Pancreas (tissue), 10 donors: ENCODE measurements at regions not wholly inside any gene's neighbourhood (a gene's known extent, or its start where the extent isn't known, plus 50 kb on each side); places are given as distances from the start of the nearest gene placed in this dataset.
"Not testable (repeated sequence)": the region's sequence is repeated elsewhere in the genome, so short reads cannot be mapped to it uniquely, and the experiment has no call there.

Experiments
- ATAC-seq, 4 donors: fragments of 200-7000 bp; cut with Tn5 transposase; one replicate each; pipeline versions ENCODE4 v1.8.0 to v1.9.1; 2020; ENCODE audit warnings: mild to moderate bottlenecking in 4 of 4, moderate library complexity in 4 of 4
- DNase-seq, 6 donors: peaks; one replicate each; pipeline ENCODE4 v3.0.0-alpha.2; 2020
- FAIRE-seq: peaks from 2 replicates; lab custom pipeline; 2012; peaks lifted over from hg19 to GRCh38; lab: Jason Lieb, UNC
- H3K27ac ChIP-seq, 4 donors: fragments of 200-600 bp; sonication (generic); 1 replicate in 3 of 4; 2 replicates in 1 of 4; pipeline versions ENCODE4 v1.5.0 to v1.8.0; 2020
- H3K27me3 ChIP-seq, 4 donors: fragments of 200-600 bp; one replicate each; pipeline ENCODE4 v1.8.0; 2021
- H3K36me3 ChIP-seq, 3 donors: fragments of 200-600 bp; sonication (generic) in 1 of 3; one replicate each; pipeline versions ENCODE4 v1.5.0 to v1.8.0; 2020 to 2021
- H3K4me1 ChIP-seq, 3 donors: fragments of 200-600 bp; one replicate each; pipeline ENCODE4 v1.8.0; 2021
- H3K4me3 ChIP-seq, 4 donors: fragments of 200-600 bp; sonication (generic) in 2 of 4; one replicate each; pipeline versions ENCODE4 v1.5.0 to v1.8.0; 2020 to 2021
- H3K9me3 ChIP-seq, 4 donors: fragments of 200-600 bp; one replicate each; pipeline ENCODE4 v1.8.0; 2021
- WGBS, 2 donors: extraction: QIAGEN DNeasy Blood & Tissue Kit; methylation state at CpG; one replicate each; pipeline ENCODE4 v1.1.7; 2013; 5-methylcytosine and 5-hydroxymethylcytosine counted together
- intact Hi-C, 3 donors: fragments of 100-400 bp; cut with DNase I; formaldehyde crosslinking; loops; one replicate each; pipeline versions ENCODE4 v1.11.1 to v1.14.2; 2022
- donor health status: healthy with polysubstance abuse.
- donor health status: DM: no; HTN: no; CAD: no; lungs with moderate emphysema.
- donor health status: DM: no; HTN: no; CAD: no.
- donor health status: control.
- donor health status: control.
- donor health status: Bipolar disorder and iron deficiency.
- donor health status: DM: yes; HTN: yes; CAD: no.
- donor health status: DM: no; HTN: no; CAD: no.
- donor health status: DM: no; HTN: no; CAD: no.
- donor health status: DM: yes; HTN: yes; CAD: no.

DNA sequence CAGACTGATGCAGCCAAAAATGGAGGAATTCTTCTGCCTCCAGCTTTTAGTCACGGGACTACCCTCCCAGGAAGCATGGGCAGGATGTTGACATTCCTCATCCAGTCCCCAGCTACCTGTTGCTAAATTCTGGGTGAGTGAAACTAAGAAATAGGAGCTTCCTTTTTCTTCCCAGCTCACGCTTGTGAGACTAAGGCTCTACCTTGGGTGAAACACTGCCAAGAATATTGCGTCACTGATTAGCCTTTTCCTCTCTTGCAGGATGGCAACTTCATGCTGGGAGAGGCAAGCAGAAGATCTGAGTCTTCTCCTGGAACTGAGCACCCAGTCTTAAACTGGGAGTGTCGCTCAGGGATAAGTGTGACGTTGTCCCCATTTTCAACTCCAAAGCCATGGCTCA, 59.7 kb downstream of the RNU2-63P start:
- H3K4me3 ChIP-seq, H3K4me1 ChIP-seq, H3K27ac ChIP-seq, H3K36me3 ChIP-seq, intact Hi-C loops, DNase-seq, H3K9me3 ChIP-seq, FAIRE-seq, ATAC-seq, H3K27me3 ChIP-seq: not testable (repeated sequence)
- 37 to 49% methylated on average over 2 of the region's 5 CpGs for WGBS, 2 donors

- H3K27me3 ChIP-seq, H3K27ac ChIP-seq, H3K36me3 ChIP-seq, H3K9me3 ChIP-seq, DNase-seq, intact Hi-C loops, ATAC-seq, H3K4me3 ChIP-seq, H3K4me1 ChIP-seq, FAIRE-seq: not testable (repeated sequence)
- WGBS, 2 donors: no CpG with 5 or more reads among the region's 1 CpG
Observed at GRCh38 chr2:87949008-87949407, 67.3 kb downstream of the RNU2-63P start.

DNA sequence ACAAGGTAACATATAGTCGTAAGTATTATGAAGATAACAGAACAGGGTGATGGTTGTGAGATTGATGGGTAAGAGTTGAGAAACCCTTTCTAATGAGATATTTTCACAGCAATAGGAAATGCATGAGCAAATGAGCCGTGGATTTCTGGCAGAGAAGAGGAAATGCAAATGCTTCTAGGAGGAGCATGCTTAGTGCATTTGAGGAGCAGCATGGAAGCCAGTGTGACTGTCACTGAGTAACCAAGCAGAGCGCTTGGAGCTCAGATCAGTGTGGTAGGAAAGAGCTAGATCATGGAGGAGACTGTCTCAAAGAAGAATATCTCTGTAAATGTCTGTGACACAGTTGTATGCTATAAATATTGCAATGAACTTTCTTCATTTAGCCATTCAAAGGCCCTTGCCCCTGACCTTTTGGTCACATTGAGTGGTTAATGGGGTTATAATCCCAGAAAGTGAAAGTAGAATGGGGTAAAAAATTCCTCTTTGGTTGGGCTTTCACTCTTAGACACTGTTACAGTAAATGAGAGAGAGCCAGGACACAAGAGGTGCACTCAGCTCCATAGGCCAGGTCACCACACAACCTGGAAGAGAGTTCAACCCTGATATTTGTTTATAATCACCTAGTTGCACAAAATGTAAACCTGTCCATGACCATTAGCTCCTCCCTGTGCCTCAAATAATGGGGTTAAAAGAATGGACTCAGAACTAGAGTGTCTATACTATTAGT, 69.5 kb downstream of the RNU2-63P start:
- intact Hi-C loops, H3K27ac ChIP-seq, DNase-seq, H3K27me3 ChIP-seq, H3K4me3 ChIP-seq, H3K36me3 ChIP-seq, H3K4me1 ChIP-seq, ATAC-seq, H3K9me3 ChIP-seq: not testable (repeated sequence)
- WGBS, 2 donors: no CpG with 5 or more reads among the region's 3 CpGs
- FAIRE-seq: peak; percentile 57

GRCh38 chr2:87939299-87939698, 77.0 kb downstream of the RNU2-63P start:
- ATAC-seq: peak; percentile 58 to 78 (median 68)
- peak in 1 of 6 donors; percentile 2 for DNase-seq
- H3K9me3 ChIP-seq, intact Hi-C loops, H3K36me3 ChIP-seq, FAIRE-seq, H3K27ac ChIP-seq, H3K4me1 ChIP-seq, H3K27me3 ChIP-seq, H3K4me3 ChIP-seq: not testable (repeated sequence)
- WGBS, 2 donors: 49 to 64% methylated on average over 2 of the region's 2 CpGs

DNA sequence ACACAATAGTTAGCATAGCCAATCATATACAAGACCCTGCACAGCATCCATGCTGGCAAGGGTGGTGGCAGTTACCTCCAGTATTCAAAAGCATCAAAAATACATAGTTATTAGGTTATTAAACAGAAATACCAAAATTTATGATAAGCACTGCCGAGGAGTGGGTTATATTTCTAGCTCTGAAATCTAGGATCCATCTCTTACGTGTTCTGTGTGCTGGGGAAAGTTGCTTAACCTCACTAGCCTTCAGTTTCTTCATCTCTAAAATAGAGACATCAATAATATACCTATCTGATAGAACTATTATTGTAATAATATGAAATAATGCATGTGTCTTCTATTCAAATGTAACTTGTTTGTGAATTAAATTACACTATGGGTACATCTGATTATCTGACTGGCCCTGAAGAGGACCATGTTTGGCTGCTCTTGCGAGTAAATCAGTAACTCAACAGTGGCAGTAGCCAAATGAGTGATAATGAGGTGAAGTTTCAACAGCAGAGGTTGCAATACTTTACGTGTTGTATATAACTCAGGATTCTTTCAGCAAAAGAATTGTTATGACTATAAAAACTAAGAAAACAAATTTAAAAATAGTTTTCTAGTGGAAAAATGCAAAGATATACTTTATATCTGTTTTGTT, 93.5 kb upstream of the RGPD2 start:
- H3K36me3 ChIP-seq, H3K27me3 ChIP-seq, H3K9me3 ChIP-seq, intact Hi-C loops, H3K4me1 ChIP-seq, H3K27ac ChIP-seq, H3K4me3 ChIP-seq: not testable (repeated sequence)
- peak in 3 of 4 donors; percentile 53 to 64 (median 58) for ATAC-seq
- WGBS, 2 donors: 18 to 22% methylated on average over 4 of the region's 4 CpGs
- peak; percentile 47 for FAIRE-seq
- DNase-seq: peak in 1 of 6 donors; percentile 7

- ATAC-seq, H3K27ac ChIP-seq, H3K27me3 ChIP-seq, H3K36me3 ChIP-seq, H3K9me3 ChIP-seq, H3K4me1 ChIP-seq, intact Hi-C loops, H3K4me3 ChIP-seq, FAIRE-seq, DNase-seq: not testable (repeated sequence)
Observed at GRCh38 chr2:87917194-87917593, 91.6 kb upstream of the RGPD2 start.

GRCh38 chr2:87910848-87911247, 85.3 kb upstream of the RGPD2 start:
- ATAC-seq, H3K4me3 ChIP-seq, intact Hi-C loops, H3K27ac ChIP-seq, H3K4me1 ChIP-seq, H3K9me3 ChIP-seq, H3K27me3 ChIP-seq, H3K36me3 ChIP-seq, FAIRE-seq, DNase-seq: not testable (repeated sequence)
- WGBS, 2 donors: 0 to 10% methylated on average over 1 of the region's 1 CpG

DNA sequence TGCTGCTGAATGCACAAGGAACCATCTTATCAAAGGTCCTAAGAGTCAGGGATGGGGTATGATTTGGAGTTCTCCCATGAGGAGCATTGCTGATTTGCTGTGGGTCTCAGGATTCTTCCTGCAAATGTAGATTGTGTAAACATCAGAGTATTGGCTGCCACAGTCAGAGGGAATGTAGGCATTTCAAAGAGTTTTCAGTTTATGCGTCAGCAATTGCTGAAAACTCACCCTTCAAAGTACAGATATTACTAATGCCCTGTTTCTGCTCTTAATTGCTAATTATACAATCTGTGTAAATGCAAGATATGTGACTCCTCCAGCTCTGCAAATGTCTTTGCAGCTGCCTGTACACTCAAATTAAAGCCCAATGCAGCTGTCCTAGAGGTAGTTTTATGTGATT, 83.4 kb upstream of the RGPD2 start:
- H3K27me3 ChIP-seq, ATAC-seq, H3K27ac ChIP-seq, H3K4me1 ChIP-seq, DNase-seq, H3K36me3 ChIP-seq, H3K4me3 ChIP-seq, intact Hi-C loops, H3K9me3 ChIP-seq, FAIRE-seq: not testable (repeated sequence)
- WGBS, 2 donors: 64 to 66% methylated on average over 1 of the region's 1 CpG

DNA sequence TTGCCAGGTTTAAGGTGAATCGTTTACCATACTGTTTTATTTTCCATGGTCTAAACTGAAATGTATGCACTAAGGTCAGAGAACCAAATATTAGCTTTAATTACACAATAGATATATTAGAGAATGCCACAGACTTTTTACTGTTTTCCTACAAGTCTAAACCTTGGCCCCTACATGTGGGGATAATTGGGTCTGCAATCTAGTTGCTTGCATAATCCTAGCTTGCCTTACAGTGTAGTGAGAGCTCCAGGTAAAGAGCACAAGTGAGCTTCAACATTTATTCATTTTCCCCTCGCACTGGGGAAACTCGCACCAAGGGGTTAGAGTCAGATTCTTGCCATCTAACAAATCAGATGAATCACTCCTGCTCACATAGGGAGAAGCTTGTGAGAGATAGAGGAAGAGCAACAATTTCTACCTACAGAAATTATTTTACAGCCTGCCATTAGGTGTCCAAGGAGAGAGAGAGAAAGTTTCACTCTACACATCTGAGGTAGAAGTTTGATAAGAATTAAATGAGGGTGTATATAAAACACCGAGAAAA, 82.0 kb upstream of the RGPD2 start:
- 86 to 92% methylated on average over 2 of the region's 4 CpGs for WGBS, 2 donors

DNA sequence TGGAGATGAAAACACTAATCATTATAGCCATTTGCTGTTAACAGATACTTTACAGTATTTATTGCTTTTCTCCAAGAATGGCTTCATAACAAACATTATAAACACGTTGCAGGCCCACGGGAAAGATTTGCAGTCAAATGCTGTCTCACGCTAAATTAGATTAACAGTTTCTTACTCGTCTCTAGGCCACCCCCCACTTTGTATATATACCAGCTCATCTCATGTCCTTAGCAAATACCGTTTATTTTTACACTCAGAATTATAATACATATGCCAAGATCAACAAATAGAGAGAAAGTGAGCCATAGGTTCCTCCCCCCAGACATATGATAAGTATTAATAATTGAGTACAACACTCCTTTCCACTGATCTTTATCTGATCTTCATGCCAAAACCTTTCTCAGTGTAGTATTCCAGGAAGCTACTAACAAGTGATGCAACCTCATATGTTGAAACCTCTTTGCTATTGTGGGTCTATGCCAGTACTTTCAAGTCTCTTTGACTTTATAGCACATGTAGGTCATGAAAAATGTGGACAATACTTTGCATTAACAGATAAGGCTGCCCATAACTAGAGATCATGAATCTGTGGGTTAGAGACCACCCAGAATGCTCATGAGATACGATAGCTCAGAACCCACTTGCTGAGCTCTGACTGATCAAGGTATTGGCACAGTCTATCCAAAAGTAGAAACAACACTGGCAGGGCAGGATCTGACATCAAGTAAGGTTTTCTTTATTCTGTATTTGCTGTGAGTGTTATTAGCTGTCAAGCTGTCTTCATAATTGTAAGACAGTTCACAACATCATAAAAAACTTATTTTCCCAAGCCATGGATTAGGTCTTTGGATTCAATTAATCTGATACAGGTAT, 77.9 kb upstream of the RGPD2 start:
- DNase-seq, intact Hi-C loops, H3K9me3 ChIP-seq, H3K4me1 ChIP-seq, FAIRE-seq, H3K27me3 ChIP-seq, H3K36me3 ChIP-seq, H3K27ac ChIP-seq, H3K4me3 ChIP-seq: not testable (repeated sequence)
- ATAC-seq: peak in 1 of 4 donors; percentile 73
- WGBS, 2 donors: 53 to 60% methylated on average over 5 of the region's 6 CpGs

More for the DNA sequence above, 82.0 kb upstream of the RGPD2 start:
- H3K27me3 ChIP-seq, FAIRE-seq, H3K36me3 ChIP-seq, ATAC-seq, H3K4me1 ChIP-seq, DNase-seq, H3K27ac ChIP-seq, H3K9me3 ChIP-seq, H3K4me3 ChIP-seq, intact Hi-C loops: not testable (repeated sequence)

DNA sequence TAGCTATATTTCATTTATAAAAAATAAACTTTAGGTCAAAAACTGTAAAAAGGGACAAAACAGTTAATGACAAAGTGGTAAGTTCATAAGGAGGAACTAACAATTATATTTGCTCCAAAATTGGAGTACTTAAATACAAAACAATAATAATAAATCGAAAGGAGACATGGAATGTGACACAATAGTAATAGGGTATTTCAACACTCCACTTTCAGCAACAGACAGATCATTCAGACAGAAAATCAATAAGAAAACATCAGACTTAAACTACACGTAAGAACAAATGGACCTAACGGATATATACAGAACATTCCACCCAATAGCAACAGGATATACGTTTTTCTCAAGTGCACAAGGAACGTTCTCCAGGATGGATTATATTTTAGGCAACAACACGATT, 58.1 kb upstream of the RGPD2 start:
- H3K4me3 ChIP-seq, H3K9me3 ChIP-seq, H3K27ac ChIP-seq, DNase-seq, H3K36me3 ChIP-seq, intact Hi-C loops, H3K4me1 ChIP-seq, FAIRE-seq, ATAC-seq, H3K27me3 ChIP-seq: not testable (repeated sequence)
- WGBS, 2 donors: 40 to 44% methylated on average over 5 to 6 of the region's 6 CpGs
